Endodermal cell (in vitro differentiated cells): ENCODE measurements at regions not wholly inside any gene's neighbourhood (a gene's known extent, or its start where the extent isn't known, plus 50 kb on each side); places are given as distances from the start of the nearest gene placed in this dataset.

Experiments
- DNase-seq: peaks from one replicate; pipeline ENCODE4 v3.0.0-alpha.2; 2017
- H3K27ac ChIP-seq: 2 replicates; pipeline ENCODE4 v1.5.1; 2013; ENCODE audit warnings: mild to moderate bottlenecking, low read depth, low read length, moderate library complexity
- H3K27me3 ChIP-seq: 2 replicates; pipeline ENCODE4 v1.6.1; 2013; ENCODE audit warnings: mild to moderate bottlenecking, low read length, moderate library complexity; ENCODE audit not compliant: insufficient read depth, control insufficient read depth, poor library complexity, severe bottlenecking
- H3K36me3 ChIP-seq: 2 replicates; pipeline ENCODE4 v1.7.0; 2013; ENCODE audit warnings: mild to moderate bottlenecking, low read length, moderate library complexity; ENCODE audit not compliant: control insufficient read depth, insufficient read depth
- H3K4me1 ChIP-seq: one replicate; pipeline ENCODE4 v1.7.0; 2013; ENCODE audit warnings: low read length; ENCODE audit not compliant: control insufficient read depth, insufficient read depth
- H3K4me3 ChIP-seq: 2 replicates; pipeline ENCODE4 v1.5.1; 2013; ENCODE audit warnings: mild to moderate bottlenecking, low read length, moderate library complexity
- H3K9ac ChIP-seq: 2 replicates; pipeline ENCODE4 v1.6.1; 2013; ENCODE audit warnings: mild to moderate bottlenecking, low read length, moderate library complexity; ENCODE audit not compliant: poor library complexity, severe bottlenecking; ENCODE audit errors: extremely low read depth
- H3K9me3 ChIP-seq: 2 replicates; pipeline ENCODE4 v1.6.1; 2013; ENCODE audit warnings: mild to moderate bottlenecking, low read length, moderate library complexity; ENCODE audit not compliant: control insufficient read depth
- H3K27ac Mint-ChIP-seq: 2 replicates; pipeline ENCODE4 v1.8.0; 2020; ENCODE audit warnings: mixed read lengths
- H3K27me3 Mint-ChIP-seq: 2 replicates; pipeline ENCODE4 v1.8.0; 2021; ENCODE audit warnings: mild to moderate bottlenecking, mixed read lengths; ENCODE audit not compliant: insufficient read depth
- H3K36me3 Mint-ChIP-seq: 2 replicates; pipeline ENCODE4 v1.8.0; 2020; ENCODE audit warnings: low read depth, mixed read lengths
- H3K4me1 Mint-ChIP-seq: 2 replicates; pipeline ENCODE4 v1.8.0; 2020; ENCODE audit warnings: mixed read lengths
- H3K4me3 Mint-ChIP-seq: 2 replicates; pipeline ENCODE4 v1.8.0; 2020; ENCODE audit warnings: mild to moderate bottlenecking, moderate library complexity, mixed read lengths
- H3K9me3 Mint-ChIP-seq: 2 replicates; pipeline ENCODE4 v1.8.0; 2020; ENCODE audit warnings: mild to moderate bottlenecking, mixed read lengths
- WGBS, 2 experiments: methylation state at CpG; one replicate each; pipeline versions ENCODE4 v1.1.5 to v1.1.7; 2013; ENCODE audit warnings: missing lambda C conversion rate in 2 of 2, mixed read lengths in 1 of 2; ENCODE audit not compliant: insufficient coverage in 1 of 2, insufficient read length in 1 of 2; 5-methylcytosine and 5-hydroxymethylcytosine counted together
- TF ChIP-seq, protein P1 (sequence below): fragments of 200-600 bp; sonication (generic); conservative IDR thresholded peaks from 2 replicates; pipeline ENCODE4 v1.5.0; 2021; ENCODE audit warnings: antibody characterized with exemption, mild to moderate bottlenecking

- H3K36me3 ChIP-seq = no peaks in the 10 kb centered on the region
- H3K27me3 ChIP-seq = no peaks in the 10 kb centered on the region
- DNase-seq = no peak
- no peaks in the 10 kb centered on the region for H3K9me3 Mint-ChIP-seq
- H3K4me1 Mint-ChIP-seq = no peaks in the 10 kb centered on the region
- no peak overlapping the region for H3K4me3 ChIP-seq
- no peak overlapping the region for H3K9ac ChIP-seq
- no peak overlapping the region for H3K4me3 Mint-ChIP-seq
- H3K4me1 ChIP-seq = no peaks in the 10 kb centered on the region
- no peaks in the 10 kb centered on the region for H3K27me3 Mint-ChIP-seq
- H3K27ac ChIP-seq = no peak overlapping the region
- H3K9me3 ChIP-seq = no peaks in the 10 kb centered on the region
- whole genome bisulfite sequencing, 2 experiments = 86 to 100% methylated on average over 1 of the region's 1 CpG
- no peaks in the 10 kb centered on the region for H3K36me3 Mint-ChIP-seq
- TF ChIP-seq, protein P1, sequence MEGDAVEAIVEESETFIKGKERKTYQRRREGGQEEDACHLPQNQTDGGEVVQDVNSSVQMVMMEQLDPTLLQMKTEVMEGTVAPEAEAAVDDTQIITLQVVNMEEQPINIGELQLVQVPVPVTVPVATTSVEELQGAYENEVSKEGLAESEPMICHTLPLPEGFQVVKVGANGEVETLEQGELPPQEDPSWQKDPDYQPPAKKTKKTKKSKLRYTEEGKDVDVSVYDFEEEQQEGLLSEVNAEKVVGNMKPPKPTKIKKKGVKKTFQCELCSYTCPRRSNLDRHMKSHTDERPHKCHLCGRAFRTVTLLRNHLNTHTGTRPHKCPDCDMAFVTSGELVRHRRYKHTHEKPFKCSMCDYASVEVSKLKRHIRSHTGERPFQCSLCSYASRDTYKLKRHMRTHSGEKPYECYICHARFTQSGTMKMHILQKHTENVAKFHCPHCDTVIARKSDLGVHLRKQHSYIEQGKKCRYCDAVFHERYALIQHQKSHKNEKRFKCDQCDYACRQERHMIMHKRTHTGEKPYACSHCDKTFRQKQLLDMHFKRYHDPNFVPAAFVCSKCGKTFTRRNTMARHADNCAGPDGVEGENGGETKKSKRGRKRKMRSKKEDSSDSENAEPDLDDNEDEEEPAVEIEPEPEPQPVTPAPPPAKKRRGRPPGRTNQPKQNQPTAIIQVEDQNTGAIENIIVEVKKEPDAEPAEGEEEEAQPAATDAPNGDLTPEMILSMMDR = no peak
- H3K27ac Mint-ChIP-seq = no peak overlapping the region
Observed at GRCh38 chr1:188423073-188423472, 1594.3 kb downstream of the PLA2G4A start.

DNA sequence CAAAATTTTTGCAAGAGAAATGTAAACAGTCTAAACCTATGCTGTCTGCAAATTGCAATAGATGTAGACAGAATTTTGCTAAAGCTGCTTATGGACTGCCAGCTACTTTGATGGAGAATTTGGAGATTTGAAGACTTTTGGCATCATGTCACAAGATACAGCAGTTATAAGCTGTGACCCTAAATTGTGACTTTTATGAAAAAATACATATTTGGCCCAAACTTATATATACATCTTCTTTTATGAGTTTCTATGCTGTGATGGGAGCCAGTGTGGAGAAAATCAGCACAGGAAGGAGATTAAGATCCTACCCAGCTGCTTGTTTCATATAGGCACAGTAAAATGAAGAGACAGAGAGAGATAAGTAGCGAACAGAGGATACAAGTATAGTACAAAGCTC lies 1595.4 kb downstream of the PLA2G4A start:
- Mint-ChIP-seq H3K36me3 (no peaks in the 10 kb centered on the region), H3K9me3 (no peaks in the 10 kb centered on the region), H3K27me3 (no peaks in the 10 kb centered on the region), H3K4me3 (no peak overlapping the region), H3K27ac (no peak overlapping the region), H3K4me1 (no peaks in the 10 kb centered on the region)
- no peaks in the 10 kb centered on the region for H3K9me3 ChIP-seq
- no peak for DNase-seq
- H3K9ac ChIP-seq = no peak overlapping the region
- H3K4me1 ChIP-seq = no peaks in the 10 kb centered on the region
- H3K27ac ChIP-seq = no peak overlapping the region
- H3K27me3 ChIP-seq = no peaks in the 10 kb centered on the region
- no peaks in the 10 kb centered on the region for H3K36me3 ChIP-seq
- WGBS, 2 experiments = no CpG with 5 or more reads among the region's 1 CpG
- TF ChIP-seq, protein P1 = no peak
- no peak overlapping the region for H3K4me3 ChIP-seq

DNA sequence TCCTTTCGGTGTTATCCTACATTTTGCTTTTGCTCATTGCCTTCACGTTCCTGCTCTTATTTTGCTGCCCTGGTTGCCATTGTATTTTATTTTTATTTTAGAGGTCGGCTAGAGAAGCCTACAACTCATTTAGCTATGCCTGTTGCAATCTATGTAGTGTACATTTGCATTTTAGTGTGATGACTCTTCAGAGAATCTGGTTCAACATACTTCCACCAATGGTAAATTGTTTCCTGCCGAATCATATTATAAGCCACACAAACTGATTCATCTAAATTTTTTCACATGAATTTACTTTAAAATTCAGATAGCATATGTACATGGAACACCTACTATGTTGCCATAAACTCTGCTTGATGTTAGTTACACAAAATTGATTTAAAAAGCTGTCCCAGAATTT lies 1596.9 kb downstream of the PLA2G4A start:
- no peak for DNase-seq
- no peaks in the 10 kb centered on the region for H3K4me1 Mint-ChIP-seq
- H3K27me3 ChIP-seq = no peaks in the 10 kb centered on the region

More for the DNA sequence above, 1596.9 kb downstream of the PLA2G4A start:
- Histone ChIP-seq H3K4me1 (no peaks in the 10 kb centered on the region), H3K4me3 (no peak overlapping the region), H3K36me3 (no peaks in the 10 kb centered on the region), H3K27ac (no peak overlapping the region), H3K9ac (no peak overlapping the region), H3K9me3 (no peaks in the 10 kb centered on the region)
- Mint-ChIP-seq H3K9me3 (no peaks in the 10 kb centered on the region), H3K27ac (no peak overlapping the region), H3K4me3 (no peak overlapping the region), H3K27me3 (no peaks in the 10 kb centered on the region), H3K36me3 (no peaks in the 10 kb centered on the region)
- WGBS, 2 experiments = 80 to 93% methylated on average over 1 to 3 of the region's 4 CpGs
- TF ChIP-seq, protein P1 = no peak
